MM.1S (cell line): ENCODE measurements at regions not wholly inside any gene's neighbourhood (a gene's known extent, or its start where the extent isn't known, plus 50 kb on each side); places are given as distances from the start of the nearest gene placed in this dataset.

ENCODE experiments used
- DNase-seq: peaks from one replicate; pipeline ENCODE4 v3.0.0-alpha.2; 2015
- H2AFZ ChIP-seq: fragments of 300-600 bp; sonication (generic); 2 replicates; pipeline ENCODE4 v1.6.0; 2016; ENCODE audit warnings: antibody characterized with exemption, low read length
- H3F3A ChIP-seq: fragments of 300-600 bp; sonication (generic); 2 replicates; pipeline ENCODE4 v1.6.1; 2016; ENCODE audit warnings: mild to moderate bottlenecking, antibody characterized with exemption, low read length, moderate library complexity, mixed read lengths; ENCODE audit not compliant: insufficient read depth
- H3K27ac ChIP-seq: fragments of 300-600 bp; sonication (generic); 2 replicates; pipeline ENCODE4 v1.5.1; 2016; ENCODE audit warnings: mild to moderate bottlenecking, low read length
- H3K27me3 ChIP-seq: fragments of 300-600 bp; sonication (generic); replicated peaks from 2 replicates; pipeline ENCODE4 v1.6.0; 2016; ENCODE audit warnings: low read length; ENCODE audit not compliant: insufficient read depth
- H3K36me3 ChIP-seq: fragments of 300-600 bp; sonication (generic); replicated peaks from 2 replicates; pipeline ENCODE4 v1.6.1; 2016; ENCODE audit warnings: mild to moderate bottlenecking, low read length, mixed read lengths; ENCODE audit not compliant: insufficient read depth
- H3K4me1 ChIP-seq: fragments of 300-600 bp; sonication (generic); 2 replicates; pipeline ENCODE4 v1.6.1; 2016; ENCODE audit warnings: low read length, mixed read lengths
- H3K4me2 ChIP-seq: fragments of 300-600 bp; sonication (generic); 2 replicates; pipeline ENCODE4 v1.6.0; 2016; ENCODE audit warnings: low read depth, low read length
- H3K4me3 ChIP-seq: fragments of 300-600 bp; sonication (generic); 2 replicates; pipeline ENCODE4 v1.5.1; 2016; ENCODE audit warnings: low read length, mixed read lengths
- H3K79me2 ChIP-seq: fragments of 300-600 bp; sonication (generic); 2 replicates; pipeline ENCODE4 v1.6.1; 2016; ENCODE audit warnings: mixed run types, low read length, mixed read lengths
- H3K9ac ChIP-seq: fragments of 300-600 bp; sonication (generic); 2 replicates; pipeline ENCODE4 v1.6.1; 2016; ENCODE audit warnings: low read length, mixed read lengths
- H3K9me2 ChIP-seq: fragments of 300-600 bp; sonication (generic); replicated peaks from 2 replicates; pipeline ENCODE4 v1.6.1; 2016; ENCODE audit warnings: mild to moderate bottlenecking, low read length, mixed read lengths; ENCODE audit not compliant: insufficient read depth
- H3K9me3 ChIP-seq: fragments of 300-600 bp; sonication (generic); replicated peaks from 2 replicates; pipeline ENCODE4 v1.6.1; 2016; ENCODE audit warnings: mild to moderate bottlenecking, low read length, mixed read lengths; ENCODE audit not compliant: insufficient read depth
- H4K20me1 ChIP-seq: fragments of 300-600 bp; sonication (generic); 2 replicates; pipeline ENCODE4 v1.6.1; 2016; ENCODE audit warnings: mild to moderate bottlenecking, low read length, moderate library complexity, mixed read lengths; ENCODE audit not compliant: insufficient read depth
- CTCF ChIP-seq: fragments of 300-600 bp; sonication (generic); IDR thresholded peaks from 2 replicates; pipeline ENCODE4 v1.5.1; 2016; ENCODE audit warnings: antibody characterized with exemption, low read length, mixed read lengths
- EZH2 ChIP-seq: fragments of 300-600 bp; sonication (generic); optimal IDR thresholded peaks from 2 replicates; pipeline ENCODE3; 2017; ENCODE audit warnings: low read depth, mild to moderate bottlenecking, antibody characterized with exemption, low read length, mixed read lengths
- EZH2phosphoT487 ChIP-seq: fragments of 300-600 bp; sonication (generic); IDR thresholded peaks from 2 replicates; pipeline ENCODE4 v1.6.1; 2018; ENCODE audit warnings: antibody characterized with exemption, low read length

DNA sequence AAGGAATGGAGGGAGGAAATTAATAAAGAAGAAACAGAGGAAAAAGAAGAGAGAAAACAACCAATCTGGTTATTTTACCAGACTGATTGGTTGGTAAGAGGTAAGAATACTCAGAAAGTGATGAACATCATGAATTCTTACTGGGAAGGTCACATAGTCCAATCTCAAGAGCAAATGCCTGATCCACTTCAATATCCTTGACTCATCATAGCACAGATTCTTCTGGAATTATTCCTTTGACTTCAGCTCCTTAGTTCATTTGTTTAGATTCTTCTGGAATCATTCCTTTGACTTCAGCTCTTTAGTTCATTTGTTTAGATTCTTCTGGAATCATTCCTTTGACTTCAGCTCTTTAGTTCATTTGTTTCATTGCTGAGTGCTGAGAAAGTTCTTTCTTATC, 2030.6 kb upstream of the CELF4 start:
- Histone ChIP-seq H3K27me3 (no peaks in the 10 kb centered on the region), H2AFZ (no peak overlapping the region), H3K9ac (no peak overlapping the region), H3K79me2 (no peaks in the 10 kb centered on the region), H3F3A (no peaks in the 10 kb centered on the region), H3K36me3 (no peaks in the 10 kb centered on the region), H3K9me3 (no peaks in the 10 kb centered on the region), H3K4me1 (no peaks in the 10 kb centered on the region), H4K20me1 (no peaks in the 10 kb centered on the region), H3K9me2 (no peaks in the 10 kb centered on the region), H3K4me3 (no peak overlapping the region), H3K4me2 (no peak overlapping the region), H3K27ac (no peak overlapping the region)
- no peak for TF ChIP-seq EZH2
- TF ChIP-seq EZH2phosphoT487: no peak
- DNase-seq: no peak

DNA sequence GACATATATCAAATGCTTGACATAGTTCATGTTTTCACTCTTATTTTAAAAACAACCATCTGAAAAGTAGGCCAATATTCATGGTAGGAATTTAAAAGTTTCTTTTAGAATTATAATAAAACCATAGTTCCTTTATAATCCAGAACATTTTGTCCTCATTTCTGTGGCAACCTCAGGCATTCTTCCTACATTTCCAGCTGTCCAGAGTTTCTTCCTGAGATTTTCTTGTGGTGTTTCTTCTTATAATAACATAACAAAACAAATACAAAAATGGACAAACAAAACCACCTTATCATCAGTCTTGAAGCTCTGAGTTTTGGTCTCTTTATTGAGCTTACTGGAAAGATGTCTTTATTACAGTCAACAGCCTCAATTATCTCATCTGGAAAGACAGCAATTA, 2028.6 kb upstream of the CELF4 start:
- TF ChIP-seq CTCF (no peak), EZH2 (no peak), EZH2phosphoT487 (no peak)
- Histone ChIP-seq H3K27me3 (no peaks in the 10 kb centered on the region), H3K9me3 (no peaks in the 10 kb centered on the region), H3K36me3 (no peaks in the 10 kb centered on the region), H3K27ac (no peak overlapping the region), H3K4me2 (no peak overlapping the region), H3F3A (no peaks in the 10 kb centered on the region), H2AFZ (no peak overlapping the region), H3K4me3 (no peak overlapping the region), H3K4me1 (no peaks in the 10 kb centered on the region), H4K20me1 (no peaks in the 10 kb centered on the region), H3K9me2 (no peaks in the 10 kb centered on the region), H3K9ac (no peak overlapping the region), H3K79me2 (no peaks in the 10 kb centered on the region)
- no peak for DNase-seq

- no peak for DNase-seq
- H3K27me3 ChIP-seq: no peaks in the 10 kb centered on the region
These were observed 2026.1 kb upstream of the CELF4 start for GRCh38 chr18:39591649-39592048.

GRCh38 chr18:39589496-39589895, 2023.9 kb upstream of the CELF4 start:
- Histone ChIP-seq H2AFZ (no peak overlapping the region), H4K20me1 (no peaks in the 10 kb centered on the region), H3K79me2 (no peaks in the 10 kb centered on the region), H3F3A (no peaks in the 10 kb centered on the region), H3K9ac (no peak overlapping the region), H3K27me3 (no peaks in the 10 kb centered on the region), H3K9me3 (no peaks in the 10 kb centered on the region), H3K4me3 (no peak overlapping the region), H3K4me1 (no peaks in the 10 kb centered on the region), H3K27ac (no peak overlapping the region), H3K36me3 (no peaks in the 10 kb centered on the region), H3K9me2 (no peaks in the 10 kb centered on the region), H3K4me2 (no peak overlapping the region)
- no peak for TF ChIP-seq CTCF
- TF ChIP-seq EZH2phosphoT487: no peak
- TF ChIP-seq EZH2: no peak
- DNase-seq: no peak

More at GRCh38 chr18:39591649-39592048, 2026.1 kb upstream of the CELF4 start:
- Histone ChIP-seq H2AFZ (no peak overlapping the region), H3K79me2 (no peaks in the 10 kb centered on the region), H3K4me3 (no peak overlapping the region), H3K4me2 (no peak overlapping the region), H4K20me1 (no peaks in the 10 kb centered on the region), H3K4me1 (no peaks in the 10 kb centered on the region), H3K9me2 (no peaks in the 10 kb centered on the region), H3K9me3 (no peaks in the 10 kb centered on the region), H3F3A (no peaks in the 10 kb centered on the region), H3K27ac (no peak overlapping the region), H3K36me3 (no peaks in the 10 kb centered on the region), H3K9ac (no peak overlapping the region)
- TF ChIP-seq EZH2 (no peak), EZH2phosphoT487 (no peak), CTCF (no peak)
